ENCODE measurements at regions not wholly inside any gene's neighbourhood (a gene's known extent, or its start where the extent isn't known, plus 50 kb on each side); places are given as distances from the start of the nearest gene placed in this dataset.
"Not testable (repeated sequence)": the region's sequence is repeated elsewhere in the genome, so short reads cannot be mapped to it uniquely, and the experiment has no call there.

DNA sequence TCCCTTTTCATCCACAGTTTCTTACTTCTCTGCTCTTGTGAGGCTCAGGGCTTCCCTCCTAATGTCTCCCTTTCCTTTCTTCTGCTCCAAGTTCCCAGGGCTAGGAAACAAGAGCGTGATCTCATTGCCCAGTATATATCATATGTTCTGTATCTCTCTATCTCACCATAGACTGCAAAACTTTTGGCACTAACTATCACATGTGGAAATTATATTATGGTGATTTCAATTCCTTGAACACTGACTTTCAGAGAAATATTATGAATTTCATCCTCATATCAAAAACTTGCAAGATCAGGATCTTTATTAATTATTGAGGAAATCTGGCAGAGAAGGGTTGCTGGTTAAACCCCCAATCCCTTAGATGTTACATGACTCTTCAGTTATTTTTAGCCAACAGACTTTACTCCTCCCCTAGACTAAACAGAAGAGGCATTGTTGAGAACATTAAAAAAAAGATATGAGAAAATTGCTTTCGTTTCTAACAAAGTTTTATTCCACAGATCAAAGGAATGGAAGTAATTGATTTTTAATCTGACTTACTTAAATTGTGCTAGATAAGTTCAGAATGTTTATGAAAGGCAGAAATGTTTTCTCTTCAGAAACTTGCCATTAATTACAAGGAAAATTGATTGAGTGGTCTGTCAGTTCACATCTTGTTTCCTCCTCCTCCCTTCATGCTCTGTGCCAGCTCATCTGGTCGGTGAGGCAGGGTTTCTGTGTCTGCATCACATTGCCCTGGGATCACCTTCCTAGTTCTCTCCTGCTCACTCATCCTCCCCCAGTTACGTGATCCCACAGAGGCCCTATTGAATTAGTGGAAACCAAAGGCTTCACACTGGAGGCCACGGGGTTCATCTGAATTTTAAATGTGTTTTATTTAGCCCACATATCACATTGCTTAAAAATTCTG lies 378.5 kb downstream of the LMO7 start:
- peak; percentile 88 for DNase-seq (ENCODE audit: low read depth)

DNA sequence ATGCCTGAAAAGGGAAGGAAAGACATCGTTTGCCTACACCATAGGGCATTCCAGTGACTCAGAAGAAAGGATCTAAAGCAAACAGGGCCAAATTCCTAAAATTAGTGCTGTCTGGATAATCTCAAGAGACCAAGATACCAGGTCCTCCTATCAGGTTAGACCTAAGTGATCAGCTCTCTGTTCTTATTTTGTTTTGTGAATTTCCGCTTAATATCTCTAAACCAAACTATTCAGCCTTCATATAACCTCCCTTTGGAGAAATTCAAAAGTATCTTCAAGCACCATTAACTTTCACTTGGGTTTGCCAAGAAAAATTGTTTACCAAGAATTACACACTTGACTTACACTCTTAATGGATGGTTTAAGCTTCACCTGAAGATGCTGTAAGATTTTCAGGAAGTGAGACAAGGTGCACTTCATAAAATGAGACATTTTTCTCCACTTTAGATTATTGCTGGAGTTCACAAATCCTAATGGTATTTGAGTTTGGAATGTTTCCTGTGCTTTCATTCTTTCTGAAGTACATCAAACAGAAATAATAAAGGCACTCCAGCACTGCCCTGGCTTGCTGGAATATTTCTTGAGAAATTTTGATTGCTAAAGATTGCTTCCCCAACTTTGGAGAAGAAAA lies 376.1 kb downstream of the LMO7 start:
- DNase-seq (ENCODE audit: low read depth), result peak; percentile 79

DNA sequence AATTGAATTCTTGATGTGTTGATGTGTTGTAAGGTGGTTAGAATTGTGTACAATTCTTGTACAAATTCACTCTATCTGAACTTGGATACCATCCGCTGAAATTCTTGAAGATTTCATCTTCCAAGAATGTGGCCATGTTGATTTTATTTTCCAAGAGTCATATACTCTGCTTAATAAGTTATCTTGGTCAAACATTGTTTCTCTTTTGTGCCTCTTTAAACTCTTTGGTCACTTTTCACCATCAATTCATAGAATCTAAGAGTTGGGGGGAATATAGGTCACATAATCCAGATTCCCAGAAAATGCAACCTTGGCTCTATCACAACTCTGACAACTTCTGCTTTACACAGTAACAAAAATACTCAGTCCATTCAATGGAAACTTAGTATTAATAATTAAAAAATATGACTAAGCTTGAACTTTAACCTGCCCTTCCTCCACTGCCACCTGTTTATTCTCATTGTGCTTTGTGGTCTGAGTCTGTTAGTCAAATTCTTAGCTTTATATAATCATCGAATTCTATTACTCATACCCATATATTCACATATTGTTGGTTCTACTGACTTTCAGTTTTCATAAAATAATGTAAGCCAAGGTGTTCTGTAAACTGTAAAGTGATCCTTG lies 373.2 kb downstream of the LMO7 start:
- peak; percentile 72 for DNase-seq (ENCODE audit: low read depth)

DNA sequence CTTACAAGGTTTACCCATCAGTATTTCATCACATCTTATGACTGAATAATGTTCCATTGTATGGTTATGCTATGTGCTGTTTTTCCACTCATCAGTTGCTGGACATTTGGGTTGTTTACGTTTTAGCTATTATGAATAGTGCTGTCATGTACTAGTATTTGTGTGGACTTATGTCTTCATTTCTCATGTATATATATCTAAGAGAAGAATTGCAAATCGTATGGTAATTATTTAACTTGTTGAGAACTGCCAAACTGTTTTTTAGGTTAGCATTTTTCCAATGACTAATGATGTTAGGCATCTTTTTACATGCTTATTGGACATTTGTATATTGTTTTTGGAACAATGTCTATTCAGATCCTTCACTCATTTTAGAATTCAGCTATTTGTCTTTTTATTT lies 368.3 kb downstream of the LMO7 start:
- no peak for DNase-seq (ENCODE audit: low read depth)

DNA sequence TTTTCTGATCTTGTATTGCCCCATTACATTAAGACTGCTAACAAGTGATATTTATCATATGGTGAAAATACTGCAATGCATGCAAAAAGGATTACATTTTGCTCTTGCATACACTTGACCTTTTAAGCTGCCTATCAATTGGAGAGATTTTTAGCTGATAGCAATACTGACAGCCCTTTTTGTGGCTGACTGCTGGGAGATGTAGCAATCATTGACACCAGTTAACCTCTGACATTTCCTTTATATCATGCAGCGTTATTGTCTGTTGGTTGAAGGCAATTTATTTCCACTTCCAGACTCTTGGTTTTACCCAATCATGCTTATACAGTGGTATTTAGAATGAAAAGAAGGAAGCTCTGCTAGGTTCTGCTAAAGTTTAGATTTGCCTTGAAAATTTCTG lies 364.0 kb downstream of the LMO7 start:
- DNase-seq (ENCODE audit: low read depth), result no peak

DNA sequence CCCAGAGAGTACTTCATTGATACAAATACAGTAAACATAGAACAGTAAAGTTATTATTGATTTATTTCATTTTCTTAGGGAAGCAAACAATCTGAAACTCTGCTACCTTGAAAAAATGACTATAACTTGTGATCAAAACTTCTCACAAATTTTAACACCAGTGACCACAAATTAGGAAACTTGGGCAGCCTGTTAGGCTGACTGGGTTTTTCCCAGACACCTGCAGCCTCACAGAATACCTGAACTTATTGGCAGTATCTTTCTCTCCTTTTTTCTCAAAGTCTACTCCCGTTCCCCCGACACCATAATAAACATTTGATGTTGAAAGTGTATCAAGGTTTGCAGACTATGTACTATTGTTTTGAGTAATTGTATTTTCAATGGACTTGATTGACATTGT lies 360.5 kb downstream of the LMO7 start:
- no peak for DNase-seq (ENCODE audit: low read depth)

DNA sequence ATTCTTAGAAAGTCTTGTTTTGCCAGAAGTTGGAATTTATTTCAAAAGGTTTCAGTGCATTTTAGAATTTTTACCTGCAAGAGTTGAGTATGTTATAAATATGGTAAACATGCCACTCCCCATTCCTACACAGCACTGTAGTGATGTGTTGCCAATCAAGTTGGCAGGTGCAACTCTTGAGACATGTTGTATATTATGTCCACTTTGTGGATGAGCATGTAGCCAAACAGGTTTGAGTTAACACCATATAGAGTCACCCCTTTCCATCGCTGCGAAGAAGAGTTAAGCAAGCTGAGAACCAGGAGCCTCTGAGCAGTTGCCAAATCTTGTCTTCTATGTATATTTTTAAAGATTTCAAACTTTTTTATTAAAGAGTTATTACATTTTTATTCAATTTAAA lies 359.8 kb downstream of the LMO7 start:
- no peak for DNase-seq (ENCODE audit: low read depth)

DNA sequence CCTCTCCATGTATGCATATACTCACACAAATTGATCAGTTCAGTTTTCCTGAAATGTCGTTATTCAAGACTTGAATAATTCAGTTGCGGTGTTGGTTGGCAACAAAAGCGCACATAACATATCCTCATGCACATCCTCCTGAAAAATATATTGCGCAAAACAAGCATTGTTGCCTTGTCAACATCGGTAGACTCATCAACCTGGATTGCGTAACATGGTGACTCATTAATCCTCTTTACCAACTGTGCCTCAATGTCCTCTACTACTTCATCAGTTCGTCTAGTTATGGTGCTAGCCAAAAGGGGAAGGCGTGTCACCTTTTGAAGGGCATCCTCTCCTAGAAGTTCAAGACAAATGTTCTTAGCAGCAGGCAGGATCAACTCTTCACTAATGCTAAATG lies 357.7 kb downstream of the LMO7 start:
- DNase-seq (ENCODE audit: low read depth), result peak; percentile 52

DNA sequence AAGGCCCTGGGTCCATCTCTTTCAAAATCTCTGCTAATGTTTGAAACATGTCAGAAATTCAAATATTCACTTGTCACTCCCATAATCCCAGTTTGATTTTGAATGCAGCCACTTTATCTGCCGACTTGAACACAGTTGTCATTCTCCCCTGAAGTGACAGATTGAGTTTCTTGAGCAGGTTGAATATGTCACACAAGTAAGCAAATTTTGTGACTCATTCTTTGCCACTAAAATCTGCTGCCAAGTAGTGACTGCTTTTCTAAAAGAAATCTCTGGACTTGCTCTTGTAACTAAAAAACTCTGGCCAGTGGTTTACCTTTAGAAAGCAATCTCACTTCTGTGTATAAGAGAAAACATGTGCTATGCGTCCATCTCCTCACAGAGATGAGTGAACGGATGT lies 357.1 kb downstream of the LMO7 start:
- no peak for DNase-seq (ENCODE audit: low read depth)

DNA sequence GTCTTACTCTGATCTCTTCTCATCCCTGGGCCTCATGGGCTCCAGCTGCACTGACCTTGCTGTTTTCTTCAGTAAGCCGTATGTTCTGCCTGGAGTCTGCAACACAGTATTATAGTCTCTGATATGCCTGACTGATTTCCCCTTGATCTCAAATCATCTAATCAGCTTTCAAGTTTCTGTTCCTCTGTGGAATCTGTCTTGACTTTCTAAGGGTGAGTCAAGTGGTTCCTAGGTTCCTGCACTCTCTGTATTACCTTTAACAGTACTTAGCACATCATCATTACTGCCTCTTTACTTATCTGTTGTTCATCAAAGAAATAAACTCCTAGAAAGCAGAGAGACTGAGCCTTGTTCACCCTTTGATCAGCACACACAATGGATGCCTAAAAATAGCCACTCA lies 350.7 kb downstream of the LMO7 start:
- DNase-seq (ENCODE audit: low read depth), result no peak

DNA sequence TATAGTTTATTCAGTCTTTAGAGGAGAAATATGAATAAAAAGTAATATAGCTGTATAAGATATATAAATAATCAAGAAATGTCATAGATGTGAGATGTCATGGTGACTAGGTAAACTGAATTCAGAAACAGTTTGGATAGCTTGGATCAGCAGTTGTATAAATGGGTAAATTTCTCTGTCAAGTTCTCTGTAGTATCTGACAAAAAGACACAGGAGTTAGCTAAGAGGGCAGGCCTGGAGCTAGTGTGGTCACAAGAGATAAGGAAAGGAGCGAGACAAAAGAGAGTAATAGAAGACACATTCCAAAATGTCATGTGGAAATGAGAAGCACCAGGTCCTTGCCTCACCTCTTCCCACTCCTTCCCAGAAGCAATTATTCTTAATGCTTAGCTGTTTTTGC lies 349.0 kb downstream of the LMO7 start:
- no peak for DNase-seq (ENCODE audit: low read depth)

DNA sequence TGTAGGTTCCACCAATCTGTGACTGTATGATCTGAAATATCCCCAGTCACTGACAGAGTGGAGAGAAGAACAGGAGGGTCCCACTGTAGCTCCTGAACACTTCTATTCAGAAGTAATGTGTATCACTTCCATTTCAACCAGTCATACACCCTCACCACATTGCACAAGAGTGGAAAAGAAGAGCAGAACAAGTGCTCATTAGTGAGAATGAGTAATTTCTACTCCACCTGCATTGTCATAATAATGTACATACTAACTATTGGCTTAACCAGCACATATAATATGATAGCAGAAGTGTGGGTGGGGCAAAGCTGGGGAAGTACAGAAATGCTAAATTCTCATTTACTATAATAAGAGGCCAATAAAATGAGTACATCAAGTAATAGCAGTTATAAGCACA lies 342.7 kb downstream of the LMO7 start:
- no peak for DNase-seq (ENCODE audit: low read depth)

DNA sequence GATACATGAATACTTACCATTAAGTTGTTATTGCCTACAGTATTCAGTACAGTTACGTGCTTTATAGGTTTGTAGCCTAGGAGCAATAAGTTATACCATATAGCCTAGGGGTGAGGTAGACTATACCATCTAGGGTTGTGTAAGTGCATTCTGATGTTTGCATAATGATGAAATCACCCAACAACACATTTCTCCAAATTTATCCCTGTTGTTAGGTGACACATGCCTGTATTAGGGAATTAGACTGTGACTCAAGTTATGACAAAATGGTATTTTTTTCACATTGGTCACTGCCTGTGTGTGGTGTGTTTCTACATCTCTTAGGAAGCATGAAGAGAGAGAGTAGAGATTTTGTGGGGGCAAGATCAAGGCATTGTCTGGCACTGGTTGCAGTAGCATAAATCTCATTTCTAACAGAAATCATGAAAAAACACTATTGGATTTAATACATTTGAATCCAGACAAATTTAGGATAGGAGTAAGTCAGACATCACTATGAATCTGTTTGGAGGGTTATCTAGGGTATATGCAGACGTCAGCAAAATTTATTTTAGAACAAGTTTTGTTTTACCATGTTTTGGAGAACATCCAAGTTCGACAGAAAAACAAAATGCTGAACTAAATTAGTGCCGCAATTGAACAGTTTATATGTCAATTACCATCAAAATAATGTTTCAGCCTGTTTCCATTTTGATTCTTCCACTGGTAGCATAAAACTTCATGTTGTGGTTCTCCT lies 332.1 kb downstream of the LMO7 start:
- DNase-seq (ENCODE audit: low read depth), result peak; percentile 33

DNA sequence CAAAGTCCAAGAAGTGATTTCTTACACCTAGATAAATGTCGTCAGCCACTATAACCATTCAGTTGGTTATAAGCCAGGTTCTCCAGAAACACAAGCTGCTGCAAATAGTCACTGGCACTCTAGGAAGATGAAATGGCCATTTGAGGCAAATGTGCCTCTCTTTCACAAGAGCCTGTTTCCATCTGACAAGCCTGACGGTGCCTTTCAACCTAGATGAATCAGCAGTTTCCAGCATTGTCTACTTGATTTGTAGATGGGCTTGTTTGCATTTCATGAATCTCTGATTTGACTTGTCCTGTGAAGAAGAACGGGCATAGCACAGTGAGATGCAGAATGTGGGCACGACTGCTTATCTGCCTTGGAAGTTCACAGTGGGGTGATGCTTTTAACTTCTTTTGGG lies 327.2 kb downstream of the LMO7 start:
- peak; percentile 48 for DNase-seq (ENCODE audit: low read depth)

DNA sequence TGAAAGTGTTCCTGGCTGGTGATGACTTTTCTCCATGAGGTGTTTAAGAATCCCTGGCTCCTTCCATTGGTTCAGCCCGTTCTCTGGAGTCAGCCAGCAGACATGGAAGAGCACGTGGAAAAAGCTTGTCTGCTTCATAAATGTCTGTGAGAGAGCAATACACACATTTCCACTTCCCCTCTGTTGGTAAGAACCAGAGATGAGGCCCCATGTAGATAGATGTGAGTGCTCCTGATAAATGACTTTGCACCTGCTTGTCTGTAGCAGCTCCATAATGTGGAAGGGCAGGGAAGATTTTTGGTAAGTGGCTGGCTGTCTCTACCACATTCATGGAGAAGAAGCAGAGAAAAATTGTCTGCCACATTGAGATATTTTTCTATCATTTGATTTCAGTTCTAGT lies 325.8 kb downstream of the LMO7 start:
- no peak for DNase-seq (ENCODE audit: low read depth)

DNA sequence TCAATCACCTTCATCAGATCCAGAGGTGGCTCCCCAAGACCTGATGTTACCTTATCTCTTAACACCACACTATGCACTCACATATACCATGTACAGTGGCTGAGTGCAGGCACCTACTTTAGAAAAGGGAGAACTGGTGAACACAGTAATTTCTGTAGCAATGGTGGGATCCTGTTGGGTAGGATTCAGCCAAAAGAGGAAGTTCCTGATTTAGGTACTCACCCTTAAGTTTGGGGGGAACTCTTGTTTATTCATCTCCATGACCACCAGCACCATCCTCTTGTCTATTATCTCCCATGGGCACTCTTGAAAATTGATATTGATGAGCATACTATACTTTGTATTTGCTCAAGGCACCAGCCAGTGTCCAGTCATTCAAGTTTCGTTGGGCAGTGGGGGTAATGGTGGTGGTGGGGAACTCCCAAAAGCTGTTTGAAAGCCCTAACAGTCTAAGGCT lies 324.4 kb downstream of the LMO7 start:
- DNase-seq (ENCODE audit: low read depth), result no peak

DNA sequence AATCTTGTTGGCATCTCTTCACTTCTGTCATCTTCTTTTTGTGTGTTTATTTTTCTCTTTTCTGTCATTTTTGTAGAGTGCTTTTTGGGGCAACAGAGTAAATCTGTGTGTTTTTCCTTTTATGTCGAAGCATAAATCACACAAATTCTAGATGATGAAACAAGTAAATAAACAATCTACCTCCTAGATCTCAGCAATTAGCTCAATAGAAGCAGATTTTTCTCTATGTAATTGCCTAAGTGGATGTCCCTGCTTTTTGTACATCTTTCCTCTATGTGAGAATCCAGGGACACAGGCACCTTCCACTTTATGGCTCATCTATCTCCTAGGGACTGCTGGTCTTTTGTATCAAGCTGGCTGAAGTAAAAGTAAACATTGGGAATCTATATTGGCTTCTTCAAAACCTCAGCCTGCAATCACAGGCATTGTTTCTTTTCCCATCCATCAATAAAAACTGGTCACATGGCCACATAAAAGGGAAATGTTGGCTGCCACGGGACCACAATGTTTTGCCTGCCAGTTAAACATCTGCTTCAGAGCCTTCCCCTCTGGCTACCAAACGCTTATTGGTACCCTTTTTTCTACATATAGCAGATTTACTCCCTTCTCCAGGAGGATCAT lies 323.8 kb downstream of the LMO7 start:
- DNase-seq (ENCODE audit: low read depth), result no peak

DNA sequence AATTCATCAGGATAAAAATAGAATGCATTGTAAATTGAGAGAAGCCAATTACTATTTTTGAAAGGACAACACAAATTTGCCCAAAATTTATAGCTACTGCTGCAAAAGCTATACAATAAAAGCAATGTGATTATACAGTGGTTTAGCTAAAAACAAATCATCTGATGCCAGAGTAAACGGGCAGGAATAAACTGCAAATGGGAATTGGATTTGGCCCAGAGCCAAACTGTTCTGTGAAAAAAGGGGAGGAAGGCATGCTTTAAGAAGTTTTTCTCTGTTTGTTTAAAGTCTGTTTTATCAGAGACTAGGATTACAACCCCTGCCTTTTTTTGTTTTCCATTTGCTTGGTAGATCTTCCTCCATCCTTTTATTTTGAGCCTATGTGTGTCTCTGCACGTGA lies 317.5 kb downstream of the LMO7 start:
- DNase-seq (ENCODE audit: low read depth), result not testable (repeated sequence)

DNA sequence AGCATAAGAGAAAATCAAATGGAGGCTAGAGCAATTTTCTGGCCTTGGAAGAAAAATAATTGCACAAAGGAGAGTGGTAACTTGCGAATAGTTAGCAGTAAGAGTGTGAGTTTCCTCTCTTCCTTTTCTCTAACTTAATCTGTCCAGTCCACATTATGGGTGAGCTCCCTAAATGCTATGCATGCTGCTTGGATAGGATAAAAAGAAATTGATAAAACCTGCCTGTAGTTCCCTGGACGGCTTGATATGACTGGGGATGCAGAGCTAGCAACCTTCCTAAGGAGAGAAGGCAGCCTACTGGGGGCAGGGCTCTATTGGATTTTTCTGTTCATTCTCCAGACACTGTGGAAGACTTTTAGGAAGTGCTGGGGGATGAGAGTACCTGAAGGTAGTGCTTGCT lies 311.3 kb downstream of the LMO7 start:
- DNase-seq (ENCODE audit: low read depth), result no peak

DNA sequence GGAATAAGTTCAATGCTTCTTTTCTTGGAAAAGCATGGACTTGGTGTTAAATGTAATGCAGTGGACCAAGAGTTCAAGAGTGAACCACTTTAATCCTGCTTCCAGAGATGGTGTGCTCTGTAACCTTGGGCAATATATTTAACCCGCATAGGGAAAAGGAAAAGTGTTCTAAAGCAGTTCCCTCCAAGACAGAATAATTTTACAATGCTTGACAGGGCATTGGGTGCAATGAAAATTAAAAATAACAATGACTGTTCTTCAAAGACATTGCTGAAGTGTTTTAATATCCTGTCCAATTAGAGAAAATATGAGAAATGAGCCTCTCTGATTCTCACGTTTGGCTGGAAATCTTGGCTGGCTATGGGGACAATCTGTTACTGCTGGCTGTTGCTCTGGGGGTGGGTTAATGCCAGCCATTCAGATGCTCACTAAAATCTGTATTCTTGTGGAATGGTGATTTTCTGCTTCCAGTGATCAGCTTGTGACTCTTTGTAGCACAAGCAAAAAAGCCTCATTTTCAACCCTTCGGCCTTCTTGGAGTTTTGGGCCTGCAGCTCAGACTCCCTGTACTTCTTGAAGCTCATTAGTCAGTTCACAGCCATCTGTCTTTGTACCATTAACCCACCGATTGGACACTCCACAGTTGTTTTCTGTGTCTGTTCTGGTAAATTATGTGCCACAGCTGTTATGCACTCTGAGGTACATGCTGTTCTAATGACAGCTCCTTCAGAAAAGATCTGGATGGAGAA lies 310.6 kb downstream of the LMO7 start:
- DNase-seq (ENCODE audit: low read depth), result no peak

DNA sequence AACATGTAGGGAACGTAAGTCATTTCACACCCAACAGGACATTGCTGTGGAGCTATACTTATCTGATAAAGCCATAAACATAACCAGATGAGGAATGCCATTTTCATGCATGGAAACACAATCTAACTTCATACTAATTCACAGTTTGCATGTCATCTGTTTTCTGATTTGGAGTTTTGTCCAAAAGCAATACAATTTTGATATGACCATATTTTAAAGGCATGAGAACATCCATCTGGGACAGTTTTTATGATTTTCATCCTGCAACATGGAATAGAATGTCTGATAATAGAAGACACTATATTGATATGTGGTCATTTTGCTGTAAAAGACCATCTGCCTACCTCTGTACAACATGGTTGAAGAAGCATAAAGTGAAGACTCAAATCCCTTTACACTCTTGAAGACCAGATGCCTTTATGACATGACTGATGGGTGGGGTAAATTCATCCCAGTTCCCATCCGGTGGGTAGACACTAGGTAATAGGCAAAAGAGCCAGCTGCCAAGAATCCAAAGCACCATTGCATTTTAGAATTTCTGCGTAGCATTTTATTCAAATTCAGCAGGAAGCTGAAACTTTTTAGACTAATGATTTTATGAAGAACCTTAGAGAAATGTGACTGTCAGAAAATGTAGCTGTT lies 309.8 kb downstream of the LMO7 start:
- DNase-seq (ENCODE audit: low read depth), result no peak

Measured in amniotic epithelial cell (primary cell).